PC-9 (cell line): ENCODE measurements at regions not wholly inside any gene's neighbourhood (a gene's known extent, or its start where the extent isn't known, plus 50 kb on each side); places are given as distances from the start of the nearest gene placed in this dataset.

Source experiments
- CTCF ChIP-seq: fragments of 200-600 bp; sonication (generic); conservative IDR thresholded peaks from 2 replicates; pipeline ENCODE4 v1.6.1; 2017; ENCODE audit warnings: mixed run types, antibody characterized with exemption, mild to moderate bottlenecking, moderate library complexity
- EZH2 ChIP-seq: fragments of 200-600 bp; sonication (generic); IDR thresholded peaks from 2 replicates; pipeline ENCODE4 v1.8.0; 2017; ENCODE audit warnings: antibody characterized with exemption, low read depth

GRCh38 chr7:156121434-156121833, 309.2 kb upstream of the SHH start:
- no peak for TF ChIP-seq CTCF
- no peak for TF ChIP-seq EZH2
